ENCODE measurements at regions not wholly inside any gene's neighbourhood (a gene's known extent, or its start where the extent isn't known, plus 50 kb on each side); places are given as distances from the start of the nearest gene placed in this dataset.

GRCh38 chr3:82050382-82050781, 288.9 kb upstream of the GBE1 start:
- DNase-seq (ENCODE audit: low spot score) (no peak), FAIRE-seq (no peak)

- no peak for DNase-seq (ENCODE audit: low spot score)
- no peak for FAIRE-seq
Measured at GRCh38 chr3:82048711-82049110, 287.3 kb upstream of the GBE1 start.

GRCh38 chr3:82044930-82045705, 283.7 kb upstream of the GBE1 start:
- DNase-seq (ENCODE audit: low spot score) (no peak), FAIRE-seq (no peak)

GRCh38 chr3:82038556-82038955, 277.1 kb upstream of the GBE1 start:
- DNase-seq (ENCODE audit: low spot score) (no peak), FAIRE-seq (no peak)

- FAIRE-seq (no peak), DNase-seq (ENCODE audit: low spot score) (no peak)
Measured at GRCh38 chr3:82033186-82033585, 271.7 kb upstream of the GBE1 start.

- DNase-seq (ENCODE audit: low spot score) (no peak), FAIRE-seq (no peak)
Measured at GRCh38 chr3:82031596-82031995, 270.2 kb upstream of the GBE1 start.

- FAIRE-seq: no peak
Measured at GRCh38 chr3:82030916-82031315, 269.5 kb upstream of the GBE1 start.

GRCh38 chr3:82022836-82023235, 261.4 kb upstream of the GBE1 start:
- FAIRE-seq (no peak), DNase-seq (ENCODE audit: low spot score) (no peak)

More at GRCh38 chr3:82030916-82031315, 269.5 kb upstream of the GBE1 start:
- DNase-seq (ENCODE audit: low spot score): peak; percentile 4

GRCh38 chr3:82020282-82020681, 258.8 kb upstream of the GBE1 start:
- no peak for FAIRE-seq
- DNase-seq (ENCODE audit: low spot score): no peak

GRCh38 chr3:82015241-82015640, 253.8 kb upstream of the GBE1 start:
- DNase-seq (ENCODE audit: low spot score) (no peak), FAIRE-seq (no peak)

GRCh38 chr3:82012775-82013174, 251.3 kb upstream of the GBE1 start:
- DNase-seq (ENCODE audit: low spot score): no peak
- FAIRE-seq: no peak

- no peak for DNase-seq (ENCODE audit: low spot score)
- FAIRE-seq: no peak
Measured at GRCh38 chr3:82011336-82011735, 249.9 kb upstream of the GBE1 start.

- FAIRE-seq (no peak), DNase-seq (ENCODE audit: low spot score) (no peak)
Measured at GRCh38 chr3:82005266-82005665, 243.8 kb upstream of the GBE1 start.

GRCh38 chr3:82004266-82004665, 242.8 kb upstream of the GBE1 start:
- FAIRE-seq: no peak
- no peak for DNase-seq (ENCODE audit: low spot score)

GRCh38 chr3:82002986-82003642, 241.7 kb upstream of the GBE1 start:
- FAIRE-seq (no peak), DNase-seq (ENCODE audit: low spot score) (no peak)

GRCh38 chr3:82002491-82002890, 241.0 kb upstream of the GBE1 start:
- FAIRE-seq (no peak), DNase-seq (ENCODE audit: low spot score) (no peak)

- no peak for FAIRE-seq
- DNase-seq (ENCODE audit: low spot score): no peak
Measured at GRCh38 chr3:82001276-82001923, 240.0 kb upstream of the GBE1 start.

GRCh38 chr3:82000773-82001172, 239.3 kb upstream of the GBE1 start:
- DNase-seq (ENCODE audit: low spot score) (no peak), FAIRE-seq (no peak)

GRCh38 chr3:82000350-82000749, 238.9 kb upstream of the GBE1 start:
- DNase-seq (ENCODE audit: low spot score) (no peak), FAIRE-seq (no peak)

- FAIRE-seq: no peak
- no peak for DNase-seq (ENCODE audit: low spot score)
Measured at GRCh38 chr3:81998907-81999306, 237.5 kb upstream of the GBE1 start.

GRCh38 chr3:81998139-81998755, 236.8 kb upstream of the GBE1 start:
- no peak for DNase-seq (ENCODE audit: low spot score)
- no peak for FAIRE-seq

- DNase-seq (ENCODE audit: low spot score) (no peak), FAIRE-seq (no peak)
Measured at GRCh38 chr3:81997390-81997789, 235.9 kb upstream of the GBE1 start.
